H1 (cell line): ENCODE measurements at regions not wholly inside any gene's neighbourhood (a gene's known extent, or its start where the extent isn't known, plus 50 kb on each side); places are given as distances from the start of the nearest gene placed in this dataset.

ENCODE experiments used
- CHD7 ChIP-seq: fragments of 300-600 bp; sonication (generic); IDR thresholded peaks from 2 replicates; pipeline ENCODE4 v1.7.1; 2012; ENCODE audit warnings: low read length, moderate library complexity, mild to moderate bottlenecking, inconsistent platforms; ENCODE audit not compliant: insufficient replicate concordance
- EGR1 ChIP-seq: IDR thresholded peaks from 2 replicates; pipeline ENCODE4 v1.6.1; 2011; ENCODE audit warnings: low read depth, low read length, borderline replicate concordance
- HDAC2 ChIP-seq, 2 experiments: fragments of 300-600 bp in 1 of 2; sonication (generic) in 1 of 2; IDR thresholded peaks; 2 replicates each; pipeline ENCODE4 v1.6.1; 2011 to 2012; ENCODE audit warnings: low read depth in 2 of 2, low read length in 2 of 2, mild to moderate bottlenecking in 2 of 2, moderate library complexity in 2 of 2, borderline replicate concordance in 1 of 2, inconsistent platforms in 1 of 2

- no peak for TF ChIP-seq CHD7
- TF ChIP-seq EGR1: no peak
- TF ChIP-seq HDAC2 (IDR thresholded peaks at IDR 0.05; ENCODE audit: borderline replicate concordance in 1 of 2, low read depth in 2 of 2, low read length in 2 of 2): no peak
Observed at GRCh38 chr18:70577023-70577420, 288.2 kb downstream of the SOCS6 start (continued).
